ENCODE measurements at regions not wholly inside any gene's neighbourhood (a gene's known extent, or its start where the extent isn't known, plus 50 kb on each side); places are given as distances from the start of the nearest gene placed in this dataset.
"Not testable (repeated sequence)": the region's sequence is repeated elsewhere in the genome, so short reads cannot be mapped to it uniquely, and the experiment has no call there.

DNA sequence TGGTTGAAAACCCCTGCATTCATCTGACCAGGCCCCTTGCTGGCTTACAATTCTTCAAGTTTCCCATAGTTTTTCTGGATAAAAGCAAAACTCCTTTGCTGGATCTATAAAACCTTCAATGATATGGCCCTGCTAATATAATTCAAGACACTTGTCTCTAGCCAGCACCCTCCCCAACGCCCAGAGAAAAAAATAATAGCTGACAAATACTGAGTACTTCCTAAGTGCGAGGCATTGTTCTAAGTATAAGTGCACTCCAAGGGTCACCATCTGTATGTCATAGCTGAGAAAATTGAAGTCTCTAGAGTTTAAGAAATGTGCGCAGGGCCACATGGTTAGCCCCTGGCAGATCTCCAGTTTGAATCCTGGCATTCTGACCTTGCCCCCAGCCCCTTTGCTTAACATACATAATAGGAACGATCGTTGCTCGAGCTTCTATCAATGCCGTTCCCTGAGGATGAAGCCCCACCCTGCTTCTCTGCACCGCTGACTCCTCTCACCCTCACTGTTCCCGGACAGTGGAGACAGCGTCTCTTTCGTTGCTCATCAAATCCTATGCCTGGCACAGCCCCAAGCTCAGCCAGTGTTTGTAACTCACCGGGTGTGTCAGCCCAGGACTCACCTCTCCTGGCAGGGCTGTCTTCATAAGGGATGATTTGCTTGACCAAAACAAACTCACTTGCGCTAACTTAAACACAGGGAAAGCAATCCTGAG is 377.1 kb upstream of the PROK2 start:
- Histone ChIP-seq H3K4me2 (no peak overlapping the region), H2AFZ (ENCODE audit: low read depth) (no peak overlapping the region), H3K79me2 (ENCODE audit: insufficient read depth, low read depth) (no peaks in the 10 kb centered on the region), H3K27ac (no peak overlapping the region), H3K4me1 (ENCODE audit: low read depth, poor library complexity, severe bottlenecking) (peaks cover 36% of the 10 kb centered on the region), H3K36me3 (ENCODE audit: insufficient read depth) (no peaks in the 10 kb centered on the region), H3K4me3 (IDR thresholded peaks at IDR 0.05; ENCODE audit: insufficient read depth, low read depth, low read length) (no peak overlapping the region), H3K27me3 (ENCODE audit: insufficient read depth, low read depth) (no peaks in the 10 kb centered on the region), H3K9ac (no peak overlapping the region), H4K20me1 (ENCODE audit: insufficient read depth) (no peaks in the 10 kb centered on the region)
- TF ChIP-seq, protein P1, sequence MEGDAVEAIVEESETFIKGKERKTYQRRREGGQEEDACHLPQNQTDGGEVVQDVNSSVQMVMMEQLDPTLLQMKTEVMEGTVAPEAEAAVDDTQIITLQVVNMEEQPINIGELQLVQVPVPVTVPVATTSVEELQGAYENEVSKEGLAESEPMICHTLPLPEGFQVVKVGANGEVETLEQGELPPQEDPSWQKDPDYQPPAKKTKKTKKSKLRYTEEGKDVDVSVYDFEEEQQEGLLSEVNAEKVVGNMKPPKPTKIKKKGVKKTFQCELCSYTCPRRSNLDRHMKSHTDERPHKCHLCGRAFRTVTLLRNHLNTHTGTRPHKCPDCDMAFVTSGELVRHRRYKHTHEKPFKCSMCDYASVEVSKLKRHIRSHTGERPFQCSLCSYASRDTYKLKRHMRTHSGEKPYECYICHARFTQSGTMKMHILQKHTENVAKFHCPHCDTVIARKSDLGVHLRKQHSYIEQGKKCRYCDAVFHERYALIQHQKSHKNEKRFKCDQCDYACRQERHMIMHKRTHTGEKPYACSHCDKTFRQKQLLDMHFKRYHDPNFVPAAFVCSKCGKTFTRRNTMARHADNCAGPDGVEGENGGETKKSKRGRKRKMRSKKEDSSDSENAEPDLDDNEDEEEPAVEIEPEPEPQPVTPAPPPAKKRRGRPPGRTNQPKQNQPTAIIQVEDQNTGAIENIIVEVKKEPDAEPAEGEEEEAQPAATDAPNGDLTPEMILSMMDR (conservative IDR thresholded peaks at IDR 0.05; ENCODE audit: low read depth, low read length), result no peak

- H3K4me1 ChIP-seq (ENCODE audit: low read depth, poor library complexity, severe bottlenecking), result peaks cover 36% of the 10 kb centered on the region
- not testable (repeated sequence) for H3K4me3 ChIP-seq (IDR thresholded peaks at IDR 0.05; ENCODE audit: insufficient read depth, low read depth, low read length); H3K79me2 ChIP-seq (ENCODE audit: insufficient read depth, low read depth); H3K36me3 ChIP-seq (ENCODE audit: insufficient read depth); H3K27me3 ChIP-seq (ENCODE audit: insufficient read depth, low read depth); H3K9ac ChIP-seq; H4K20me1 ChIP-seq (ENCODE audit: insufficient read depth); H3K27ac ChIP-seq; H2AFZ ChIP-seq (ENCODE audit: low read depth); H3K4me2 ChIP-seq
Measured at GRCh38 chr3:72161285-72161684, 376.3 kb upstream of the PROK2 start.

DNA sequence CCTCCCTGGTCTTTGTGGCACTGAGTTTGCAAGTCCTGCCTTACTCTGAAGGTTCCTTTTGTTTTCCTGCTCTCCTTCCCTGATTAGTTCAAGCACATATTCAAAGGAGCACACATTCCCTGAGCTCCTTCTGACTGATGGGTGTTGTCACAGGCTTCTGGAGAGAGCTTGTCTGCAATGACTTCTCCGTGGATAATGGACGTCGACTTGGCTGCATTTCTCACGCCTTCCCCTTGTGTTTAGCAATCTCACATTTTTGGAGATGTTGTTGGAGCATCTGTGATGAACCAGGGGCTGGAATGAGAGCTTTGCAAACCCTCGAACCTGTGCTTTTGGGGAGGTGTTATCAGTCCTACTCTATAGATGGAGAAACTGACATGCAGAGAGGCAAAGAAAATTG is 375.4 kb upstream of the PROK2 start:
- H4K20me1 ChIP-seq (ENCODE audit: insufficient read depth), result no peaks in the 10 kb centered on the region
- no peak overlapping the region for H3K9ac ChIP-seq
- no peak overlapping the region for H3K27ac ChIP-seq
- H2AFZ ChIP-seq (ENCODE audit: low read depth), result no peak overlapping the region
- H3K27me3 ChIP-seq (ENCODE audit: insufficient read depth, low read depth), result no peaks in the 10 kb centered on the region
- H3K79me2 ChIP-seq (ENCODE audit: insufficient read depth, low read depth), result no peaks in the 10 kb centered on the region
- no peaks in the 10 kb centered on the region for H3K36me3 ChIP-seq (ENCODE audit: insufficient read depth)
- TF ChIP-seq, protein P1 (conservative IDR thresholded peaks at IDR 0.05; ENCODE audit: low read depth, low read length), result no peak
- H3K4me2 ChIP-seq, result no peak overlapping the region
- H3K4me3 ChIP-seq (IDR thresholded peaks at IDR 0.05; ENCODE audit: insufficient read depth, low read depth, low read length), result no peak overlapping the region
- peaks cover 28% of the 10 kb centered on the region for H3K4me1 ChIP-seq (ENCODE audit: low read depth, poor library complexity, severe bottlenecking)

GRCh38 chr3:72159487-72159886 is 374.5 kb upstream of the PROK2 start:
- H3K4me2 ChIP-seq, result no peak overlapping the region
- no peak overlapping the region for H3K9ac ChIP-seq
- no peak overlapping the region for H3K4me3 ChIP-seq (IDR thresholded peaks at IDR 0.05; ENCODE audit: insufficient read depth, low read depth, low read length)
- H2AFZ ChIP-seq (ENCODE audit: low read depth), result no peak overlapping the region
- TF ChIP-seq, protein P1 (conservative IDR thresholded peaks at IDR 0.05; ENCODE audit: low read depth, low read length), result no peak
- H3K36me3 ChIP-seq (ENCODE audit: insufficient read depth), result no peaks in the 10 kb centered on the region
- no peaks in the 10 kb centered on the region for H3K27me3 ChIP-seq (ENCODE audit: insufficient read depth, low read depth)
- H3K27ac ChIP-seq, result no peak overlapping the region
- H3K79me2 ChIP-seq (ENCODE audit: insufficient read depth, low read depth), result no peaks in the 10 kb centered on the region
- no peaks in the 10 kb centered on the region for H4K20me1 ChIP-seq (ENCODE audit: insufficient read depth)
- peaks cover 19% of the 10 kb centered on the region for H3K4me1 ChIP-seq (ENCODE audit: low read depth, poor library complexity, severe bottlenecking)

- no peak overlapping the region for H2AFZ ChIP-seq (ENCODE audit: low read depth)
- no peak overlapping the region for H3K27ac ChIP-seq
- TF ChIP-seq, protein P1 (conservative IDR thresholded peaks at IDR 0.05; ENCODE audit: low read depth, low read length), result no peak
- no peaks in the 10 kb centered on the region for H3K27me3 ChIP-seq (ENCODE audit: insufficient read depth, low read depth)
- H3K9ac ChIP-seq, result no peak overlapping the region
- H3K4me3 ChIP-seq (IDR thresholded peaks at IDR 0.05; ENCODE audit: insufficient read depth, low read depth, low read length), result no peak overlapping the region
- H3K36me3 ChIP-seq (ENCODE audit: insufficient read depth), result no peaks in the 10 kb centered on the region
- no peaks in the 10 kb centered on the region for H4K20me1 ChIP-seq (ENCODE audit: insufficient read depth)
- H3K4me2 ChIP-seq, result no peak overlapping the region
- peaks cover 14% of the 10 kb centered on the region for H3K4me1 ChIP-seq (ENCODE audit: low read depth, poor library complexity, severe bottlenecking)
- H3K79me2 ChIP-seq (ENCODE audit: insufficient read depth, low read depth), result no peaks in the 10 kb centered on the region
Measured at GRCh38 chr3:72158639-72159326, 373.8 kb upstream of the PROK2 start.
